ENCODE measurements at regions not wholly inside any gene's neighbourhood (a gene's known extent, or its start where the extent isn't known, plus 50 kb on each side); places are given as distances from the start of the nearest gene placed in this dataset.

- DNase-seq: no peak
Observed at GRCh38 chr11:31895926-31896325, 84.8 kb upstream of the PAX6 start.

- no peak for DNase-seq
Observed at GRCh38 chr11:31887180-31887579, 76.1 kb upstream of the PAX6 start.

DNA sequence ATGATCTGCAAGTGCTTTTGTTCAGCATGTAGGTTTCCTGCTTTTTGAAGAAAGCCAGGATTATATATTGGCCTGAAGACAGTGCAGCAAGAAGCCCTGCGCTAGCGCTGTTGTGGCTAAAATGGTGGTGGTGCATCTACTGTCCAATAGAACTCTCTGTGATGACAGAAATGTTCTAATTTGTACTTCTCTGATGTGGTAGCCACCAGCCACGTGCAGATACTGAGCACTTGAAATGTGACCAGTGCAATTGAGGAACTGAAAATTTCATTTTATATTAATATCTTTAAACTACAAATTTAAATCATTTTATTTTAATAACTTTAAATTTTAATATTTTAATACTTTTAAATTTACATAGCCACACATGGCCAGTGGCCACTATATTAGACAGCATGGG lies 73.0 kb upstream of the PAX6 start:
- no peak for DNase-seq

GRCh38 chr11:31883435-31883834 lies 72.3 kb upstream of the PAX6 start:
- DNase-seq: no peak

DNA sequence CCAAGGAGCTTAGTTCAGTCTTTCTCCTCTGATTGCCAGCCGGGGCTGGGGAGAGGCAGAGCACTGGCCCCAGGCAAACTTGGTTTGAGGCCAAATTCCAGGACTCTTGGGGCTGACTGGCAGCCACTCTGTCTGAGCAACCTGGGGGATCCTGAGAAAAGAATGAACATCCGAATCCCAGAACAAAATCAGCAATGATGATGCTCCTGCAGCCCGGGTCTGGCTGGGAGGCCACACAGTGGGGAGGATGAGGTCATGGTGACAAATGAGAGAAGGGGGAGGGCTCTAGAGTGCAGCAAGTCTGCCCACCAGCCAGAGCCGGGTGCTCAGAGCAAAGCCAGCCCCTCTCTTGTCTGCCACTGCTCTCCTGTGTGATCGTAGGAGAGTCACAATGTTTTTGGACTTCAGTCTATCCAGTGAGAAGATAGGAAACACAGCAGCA lies 71.8 kb upstream of the PAX6 start:
- no peak for DNase-seq

DNA sequence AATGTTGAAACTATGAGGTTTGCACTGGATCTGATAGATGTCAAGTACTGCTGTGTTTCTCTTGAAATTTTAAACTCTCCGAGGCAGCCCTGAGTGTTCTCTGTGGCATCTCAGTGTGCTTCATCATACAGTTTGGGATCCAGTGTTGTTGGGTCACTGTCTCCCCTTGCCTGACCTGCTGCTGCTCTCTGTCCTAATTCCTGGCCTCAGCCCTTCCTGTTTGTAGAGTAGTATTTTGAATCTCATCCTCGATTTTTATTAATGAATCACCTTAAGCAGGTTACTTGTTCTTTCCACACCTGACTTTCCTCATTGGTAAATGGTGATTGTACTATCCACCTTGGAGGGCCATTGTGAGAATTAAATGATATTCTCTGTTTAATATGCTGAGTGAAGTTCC lies 70.7 kb upstream of the PAX6 start:
- DNase-seq: no peak

- no peak for DNase-seq
Observed at GRCh38 chr11:31879681-31880080, 68.6 kb upstream of the PAX6 start.

DNA sequence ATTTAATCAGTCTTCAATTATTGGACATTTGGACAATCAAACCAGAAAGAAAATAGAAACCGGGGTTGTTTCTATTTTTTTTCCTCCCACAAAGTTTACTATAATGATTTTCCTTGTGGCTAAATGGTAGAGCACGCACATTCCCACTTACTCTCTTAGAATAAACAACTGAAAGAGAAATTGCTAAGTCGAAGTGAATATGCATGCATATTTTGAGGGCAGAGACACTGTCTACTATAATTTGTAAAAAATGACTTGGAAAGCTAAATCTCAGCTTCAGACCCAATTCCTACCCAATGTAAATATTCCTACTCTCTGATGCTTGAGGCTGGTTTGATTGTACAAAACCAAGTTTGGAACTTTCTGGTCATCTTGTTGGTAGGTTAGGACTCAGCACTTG lies 66.7 kb upstream of the PAX6 start:
- DNase-seq: no peak

GRCh38 chr11:31877083-31877482 lies 66.0 kb upstream of the PAX6 start:
- DNase-seq: no peak

DNA sequence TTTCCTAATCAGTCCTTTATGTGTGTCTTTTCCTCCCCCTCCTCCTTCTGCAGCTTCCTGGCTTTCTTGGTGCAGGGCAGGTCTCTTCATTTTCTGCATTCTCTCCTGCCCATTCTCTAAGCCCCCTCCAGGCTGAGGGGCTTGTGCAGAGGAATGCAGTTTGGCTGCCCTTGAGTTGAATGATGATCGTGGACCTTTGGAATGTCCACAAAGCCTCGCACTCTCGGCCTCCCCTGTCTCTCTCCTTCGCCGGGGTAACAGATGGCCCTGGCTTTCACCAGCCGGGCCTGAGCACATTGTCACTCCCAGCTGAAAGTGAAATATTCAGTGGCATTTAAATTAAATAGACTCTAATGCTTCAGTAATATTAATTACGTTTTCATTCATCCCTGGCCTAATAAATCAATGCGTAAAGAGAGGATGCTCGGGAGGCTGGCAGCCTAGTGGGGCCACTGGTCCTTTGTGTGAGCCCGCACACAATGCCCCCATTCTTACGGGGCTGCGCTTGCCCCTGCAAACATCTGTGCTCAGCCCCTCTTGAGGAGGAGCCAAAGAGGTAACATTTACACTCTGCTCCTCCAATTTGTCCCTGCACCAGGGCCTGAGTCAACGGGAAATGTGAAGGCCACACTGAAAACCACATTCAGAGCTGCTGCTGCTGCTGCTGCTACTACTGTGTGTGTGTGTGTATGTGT lies 64.9 kb upstream of the PAX6 start:
- DNase-seq: no peak

- DNase-seq: no peak
Observed at GRCh38 chr11:31874631-31875191, 63.6 kb upstream of the PAX6 start.

DNA sequence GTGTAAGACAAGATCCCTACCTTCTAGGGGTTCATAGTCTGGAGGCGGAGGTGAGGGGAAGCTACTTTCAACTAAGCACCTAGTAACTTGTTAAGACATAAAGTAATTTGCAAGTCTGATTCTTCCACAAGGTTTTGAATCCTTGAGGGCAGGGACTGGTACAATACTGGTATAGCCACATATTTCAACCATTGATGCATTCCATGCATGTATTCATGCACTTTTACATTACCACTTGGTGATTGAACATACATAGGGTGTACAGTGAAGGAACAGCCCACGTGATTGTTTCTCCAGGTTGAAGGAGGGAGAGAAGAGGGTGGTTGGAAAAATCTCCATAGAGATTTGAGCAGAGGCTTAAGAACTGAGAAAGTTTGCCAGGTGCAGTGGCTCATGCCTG lies 62.0 kb upstream of the PAX6 start:
- DNase-seq: no peak

DNA sequence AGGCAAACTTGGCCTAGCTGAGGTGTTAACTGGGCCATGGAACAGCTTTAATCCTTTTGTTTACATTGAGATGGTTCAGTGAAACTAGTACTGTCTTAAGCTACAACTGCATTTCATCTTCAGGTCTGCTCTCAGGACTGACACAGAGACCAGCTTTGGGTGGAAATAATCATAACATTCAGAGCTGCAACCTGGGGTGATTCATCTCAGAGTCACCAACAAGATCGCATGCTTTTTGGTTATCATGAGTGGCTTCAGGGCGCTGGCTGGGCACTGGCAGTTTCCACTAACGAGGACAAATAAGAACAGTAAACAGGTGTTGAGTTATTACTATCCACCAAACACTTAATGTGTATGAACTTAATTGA lies 60.9 kb upstream of the PAX6 start:
- no peak for DNase-seq

DNA sequence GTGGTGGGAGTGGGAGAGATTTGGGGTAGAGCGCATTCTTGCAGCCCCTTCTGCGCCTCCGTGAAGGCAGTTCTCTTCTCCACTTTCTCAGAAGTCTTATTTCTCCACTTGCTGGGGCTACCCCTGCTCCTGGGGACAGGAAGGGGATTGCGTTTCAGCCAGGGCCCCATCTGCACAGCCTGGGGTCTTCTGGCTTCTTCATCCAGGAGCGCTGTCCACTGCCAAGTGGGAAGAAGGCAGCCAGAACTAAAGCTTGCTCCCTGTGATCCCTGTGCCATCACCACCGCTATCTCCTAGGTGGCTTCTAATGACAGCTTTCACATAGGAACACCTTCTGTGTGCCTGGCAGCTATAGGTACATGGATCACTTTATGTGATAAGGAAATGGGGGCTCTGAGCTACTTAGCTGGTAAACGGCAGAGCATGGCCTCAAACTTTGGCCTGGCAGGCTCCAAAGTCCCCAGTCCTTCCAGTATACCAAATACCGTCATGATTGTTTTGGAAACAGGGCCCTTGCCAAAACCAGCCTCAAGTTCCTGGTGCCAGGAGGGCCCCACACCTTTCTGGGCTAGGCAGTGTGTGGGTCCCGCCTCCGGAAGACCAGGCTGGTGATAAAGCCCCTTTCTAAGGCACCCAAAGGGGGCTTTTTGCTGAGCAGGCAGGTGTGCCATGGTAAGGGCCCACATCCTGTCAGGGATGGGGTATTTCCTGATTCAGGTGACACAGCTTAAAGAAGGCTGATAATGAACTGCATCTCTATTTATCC lies 60.4 kb upstream of the PAX6 start:
- no peak for DNase-seq

DNA sequence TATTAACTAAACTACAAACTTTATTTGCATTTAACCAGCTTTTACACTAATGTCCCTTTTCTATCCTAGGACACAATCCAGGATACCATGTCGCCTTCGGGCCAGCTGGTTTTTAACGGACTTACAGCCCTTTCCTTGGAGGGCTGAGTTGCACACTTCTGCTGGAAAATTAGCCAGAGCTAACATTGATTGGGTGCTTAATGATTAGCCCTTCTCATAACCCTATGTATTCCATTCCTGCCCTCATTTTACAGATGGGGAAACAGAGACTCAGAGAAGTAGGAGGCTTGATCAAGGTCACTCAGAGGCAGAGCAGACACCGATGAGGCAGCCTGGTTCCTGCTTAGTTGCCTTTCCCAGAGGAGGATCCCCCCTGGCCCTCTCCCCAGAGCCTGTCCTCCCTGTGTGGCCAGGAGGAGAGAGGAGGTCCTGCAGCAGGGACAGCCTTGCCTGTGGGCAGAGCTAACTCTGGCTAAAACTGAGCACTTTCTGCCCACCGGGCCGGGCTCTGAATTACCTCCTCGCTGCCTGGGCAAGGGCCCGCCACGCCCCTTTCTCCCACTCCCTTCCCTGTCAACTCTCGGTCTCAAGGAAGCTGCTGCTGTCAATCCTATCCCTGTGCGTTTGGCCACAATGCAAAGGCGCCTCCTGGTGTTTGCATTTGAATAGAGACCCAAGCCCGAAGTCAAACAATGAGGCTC lies 59.6 kb upstream of the PAX6 start:
- DNase-seq: no peak

- no peak for DNase-seq
Observed at GRCh38 chr11:31869986-31870385, 58.9 kb upstream of the PAX6 start.

DNA sequence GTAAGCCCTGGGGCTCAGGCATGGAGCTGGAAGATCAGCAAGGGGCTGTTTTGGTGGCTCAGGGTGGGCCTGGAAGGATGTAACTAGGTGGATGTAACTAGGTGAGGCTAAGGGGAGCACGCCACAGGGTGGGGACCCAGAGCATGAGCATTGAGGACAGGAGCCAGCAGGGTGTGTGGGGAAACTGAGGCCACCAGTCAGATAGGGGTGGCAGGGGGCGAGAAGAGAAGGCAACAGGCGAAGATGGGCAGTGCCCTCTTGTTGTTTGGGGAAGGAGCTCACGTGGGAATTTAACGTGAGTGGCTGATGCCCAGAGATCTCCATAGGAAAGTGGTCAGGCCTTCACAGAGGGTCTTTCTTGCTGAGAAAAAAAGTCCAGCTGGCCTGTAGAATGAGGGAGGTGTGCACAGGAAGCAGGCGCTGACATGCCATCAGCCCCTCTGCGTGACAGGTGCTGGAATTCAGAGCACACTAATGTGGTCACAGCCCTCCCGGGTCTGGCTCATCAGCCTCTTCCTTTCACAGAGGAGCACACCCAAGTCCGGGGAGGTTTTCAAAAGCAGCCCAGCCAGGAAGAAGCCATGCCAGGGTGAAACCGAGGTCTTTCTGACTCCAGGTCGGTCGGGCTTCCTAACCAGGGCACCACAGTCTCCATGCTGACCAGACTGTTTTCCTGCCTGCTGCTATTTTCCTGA lies 54.6 kb upstream of the PAX6 start:
- DNase-seq: no peak

DNA sequence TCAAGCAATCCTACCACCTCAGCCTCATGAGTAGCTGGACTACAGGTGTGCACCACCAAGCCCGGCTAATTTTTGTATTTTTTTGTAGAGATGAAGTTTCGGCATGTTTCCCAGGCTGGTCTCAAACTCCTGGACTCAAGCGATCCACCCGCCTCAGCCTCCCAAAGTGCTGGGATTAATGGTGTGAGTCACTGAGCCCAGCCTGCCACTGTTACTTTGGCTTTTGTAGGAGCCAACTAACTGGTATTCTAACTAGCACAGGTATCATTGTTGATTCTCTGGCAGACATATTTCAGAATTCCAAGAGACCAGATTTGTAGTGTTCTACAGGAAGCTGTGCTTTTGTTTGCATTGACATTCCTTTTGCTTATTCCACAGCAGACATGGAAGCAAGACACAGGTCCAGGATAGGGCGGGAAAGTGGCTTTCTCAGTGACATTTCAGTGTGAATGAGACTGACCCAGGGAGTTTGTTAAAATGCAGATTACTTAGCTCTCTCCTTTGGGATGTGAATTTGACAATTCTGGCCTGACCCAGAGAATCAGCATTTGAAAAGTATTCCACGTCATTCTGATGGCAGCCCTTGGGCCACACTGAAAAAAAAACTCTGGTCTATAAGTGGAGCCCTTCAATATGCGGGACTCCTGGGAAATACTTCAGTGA lies 52.2 kb upstream of the PAX6 start:
- no peak for DNase-seq

DNA sequence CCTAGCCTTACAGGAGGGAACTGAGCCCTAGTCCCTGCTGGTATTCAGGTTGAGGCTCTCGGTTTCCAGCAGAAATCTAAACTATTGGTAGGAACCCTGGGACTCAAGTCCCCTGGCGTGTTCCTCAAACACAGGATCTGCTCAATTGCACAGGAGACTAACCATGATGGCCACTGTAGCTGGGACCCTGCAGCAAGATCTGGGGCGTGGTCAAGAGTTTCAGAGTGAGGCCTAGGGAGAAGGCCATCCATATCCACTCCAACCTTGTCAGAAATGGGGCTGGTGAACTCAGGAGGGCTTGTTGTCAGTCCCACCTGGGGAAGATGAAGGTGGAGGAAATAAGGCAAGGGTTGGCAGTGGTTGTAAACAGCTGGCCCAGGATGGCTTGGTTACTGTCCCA lies 49.9 kb upstream of the PAX6 start:
- DNase-seq: no peak
